GM21576 (cell line): ENCODE measurements at regions not wholly inside any gene's neighbourhood (a gene's known extent, or its start where the extent isn't known, plus 50 kb on each side); places are given as distances from the start of the nearest gene placed in this dataset.

Experiments used
- ATAC-seq: cut with Tn5 transposase; IDR thresholded peaks from one replicate; pipeline ENCODE4 v1.9.1; 2021; ENCODE audit warnings: mild to moderate bottlenecking, moderate library complexity; ENCODE audit not compliant: unreplicated experiment

DNA sequence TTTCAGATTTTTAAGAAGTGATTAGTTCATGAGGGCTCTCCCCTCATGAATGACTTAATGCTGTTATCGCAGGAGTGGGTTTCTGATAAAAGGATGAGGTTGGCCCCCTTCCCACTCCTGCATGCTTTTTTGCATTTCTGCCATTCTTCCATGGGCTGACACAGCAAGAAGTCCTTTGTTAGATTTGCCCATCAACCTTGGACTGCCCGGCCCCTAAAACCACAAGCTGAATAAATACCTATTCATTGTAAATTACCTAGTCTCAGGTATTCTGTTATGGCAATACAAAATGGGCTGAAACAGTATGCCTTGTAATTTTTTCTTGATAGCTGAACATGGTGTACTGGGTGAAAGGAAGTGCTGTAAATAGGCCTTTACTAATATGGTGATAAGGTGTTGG, 72.7 kb upstream of the DPH5 start:
- ATAC-seq, result no peak

DNA sequence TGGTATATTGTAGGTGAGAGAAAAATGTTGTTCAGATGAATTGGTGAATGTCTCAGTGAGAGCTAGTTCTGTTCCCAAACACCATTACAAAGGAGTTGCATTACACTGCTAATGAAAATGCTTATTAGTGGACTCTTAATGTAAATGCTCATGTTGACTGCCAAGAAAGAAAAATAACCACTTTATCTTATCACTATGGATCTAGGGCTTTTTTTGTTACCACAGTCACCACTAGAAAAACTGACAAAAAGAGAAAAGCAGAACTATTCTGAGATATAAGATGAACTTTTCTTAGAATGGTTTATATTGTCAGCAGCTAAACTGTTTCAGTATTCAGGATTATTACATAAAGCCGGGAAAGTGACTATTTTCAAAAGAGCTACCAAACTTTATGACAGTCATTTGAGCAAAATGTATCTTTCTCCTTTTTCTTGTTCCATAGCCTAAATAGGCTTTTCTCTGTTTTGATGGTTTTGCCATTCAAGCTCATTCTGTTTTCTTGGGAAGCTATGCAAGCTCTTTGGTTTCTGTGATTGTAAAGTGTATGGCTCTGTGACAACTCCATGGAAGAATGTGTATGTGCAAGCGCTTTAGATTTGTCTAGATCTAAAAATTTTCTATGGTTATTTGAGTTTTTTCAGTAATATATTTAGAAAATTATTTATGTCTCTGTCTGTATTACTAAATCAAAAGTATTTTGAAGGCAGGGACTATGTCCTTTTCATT, 64.2 kb upstream of the DPH5 start:
- ATAC-seq, result no peak

DNA sequence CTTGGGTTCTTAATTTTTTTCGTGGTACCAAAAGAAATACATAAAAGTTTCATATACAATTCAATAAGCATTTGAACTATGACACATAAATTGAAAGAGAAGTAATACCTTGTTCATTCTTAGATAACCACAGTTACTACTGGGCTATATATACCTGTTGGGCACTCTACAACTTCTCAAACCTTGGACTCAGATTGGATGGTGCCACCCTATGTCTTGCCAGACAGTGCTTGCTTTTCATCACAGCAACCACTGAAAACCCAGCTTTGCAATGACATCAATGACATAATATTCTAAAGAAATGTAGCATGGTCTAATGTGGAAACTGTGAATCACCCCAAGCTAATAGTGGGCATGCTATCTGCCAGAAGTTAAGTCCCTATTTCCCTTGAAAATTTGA, 62.8 kb upstream of the DPH5 start:
- ATAC-seq, result no peak

DNA sequence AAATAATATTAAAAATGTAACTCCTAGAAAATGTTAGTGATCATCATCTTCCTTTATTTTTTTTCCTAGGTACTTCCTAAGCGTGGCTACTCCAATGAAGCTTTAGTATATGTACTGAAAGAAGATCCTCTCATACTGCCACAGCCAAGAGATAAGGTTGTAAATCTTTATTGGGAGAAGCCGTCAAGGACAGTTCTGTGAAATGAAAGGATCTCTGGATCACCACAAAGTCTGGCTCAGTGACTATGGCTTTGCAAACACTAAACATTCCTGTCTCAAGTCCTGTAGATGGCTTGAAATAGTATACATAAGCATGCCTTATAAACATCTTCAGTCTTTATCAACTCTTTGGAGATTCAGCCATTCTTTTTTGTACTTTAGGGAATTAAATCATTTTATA, 61.2 kb upstream of the DPH5 start:
- no peak for ATAC-seq

DNA sequence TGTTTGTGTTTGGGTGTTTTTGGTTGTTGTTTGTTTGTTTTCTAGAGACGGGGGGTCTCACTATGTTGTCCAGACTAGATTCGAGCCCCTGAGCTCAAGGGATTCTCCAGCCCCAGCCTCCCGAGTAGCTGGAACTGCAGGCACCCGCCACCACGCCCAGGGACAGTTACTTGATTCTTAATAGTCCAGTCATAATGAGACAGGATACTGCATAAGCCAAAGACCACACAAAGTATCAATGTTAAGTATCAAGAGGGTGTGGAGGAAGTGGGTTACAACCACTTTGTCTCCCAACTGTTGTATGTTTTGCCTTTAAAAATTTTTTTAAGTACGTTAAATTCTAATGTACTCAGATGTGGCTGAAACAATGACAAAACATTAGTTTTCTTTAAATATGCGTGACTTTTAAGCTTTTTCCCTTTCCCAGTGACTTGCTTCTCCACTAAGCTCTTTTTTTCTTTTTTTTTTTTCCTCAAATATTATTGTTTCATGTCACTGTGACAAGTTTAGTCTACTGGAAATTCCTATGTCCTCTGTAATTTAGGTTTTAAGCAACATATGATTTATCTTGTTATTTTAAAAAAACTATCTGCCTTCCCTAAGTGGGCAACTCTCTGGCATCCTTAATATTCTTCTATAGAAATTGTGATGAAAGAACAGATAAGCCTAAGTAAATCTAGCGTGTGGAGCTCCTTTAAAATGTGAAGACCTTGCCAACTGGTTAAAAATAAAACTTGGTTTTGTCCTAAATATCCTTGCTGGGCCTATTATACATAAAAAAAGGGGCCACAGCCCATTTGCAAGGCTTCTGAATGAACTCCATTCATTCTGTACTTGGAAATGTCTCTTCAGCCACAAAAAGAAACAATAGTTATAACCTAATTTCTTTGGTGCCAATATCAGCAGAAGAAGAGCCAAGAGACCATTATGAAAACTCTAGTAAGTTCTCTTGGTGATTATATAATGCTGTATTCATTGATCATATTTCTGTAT, 56.2 kb upstream of the DPH5 start:
- no peak for ATAC-seq

DNA sequence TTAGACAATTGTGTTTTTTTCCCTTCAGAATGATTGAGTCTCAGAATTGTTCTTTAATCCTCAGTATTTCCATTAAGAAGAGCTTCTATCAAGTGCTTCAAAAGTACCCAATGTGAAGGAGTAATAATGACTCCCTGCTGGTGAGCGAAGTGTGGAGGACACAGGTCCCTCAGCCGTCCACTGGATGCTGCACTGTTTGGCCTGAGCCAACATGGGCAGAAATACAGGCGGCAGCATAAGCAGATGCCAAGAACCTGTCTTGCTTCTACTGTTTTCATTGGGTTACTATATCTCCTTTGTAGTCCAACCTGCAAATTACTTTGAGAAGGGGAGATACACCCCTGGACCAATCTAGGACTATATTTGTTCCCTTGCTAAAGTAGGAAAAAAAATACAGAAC, 55.3 kb upstream of the DPH5 start:
- ATAC-seq, result no peak

DNA sequence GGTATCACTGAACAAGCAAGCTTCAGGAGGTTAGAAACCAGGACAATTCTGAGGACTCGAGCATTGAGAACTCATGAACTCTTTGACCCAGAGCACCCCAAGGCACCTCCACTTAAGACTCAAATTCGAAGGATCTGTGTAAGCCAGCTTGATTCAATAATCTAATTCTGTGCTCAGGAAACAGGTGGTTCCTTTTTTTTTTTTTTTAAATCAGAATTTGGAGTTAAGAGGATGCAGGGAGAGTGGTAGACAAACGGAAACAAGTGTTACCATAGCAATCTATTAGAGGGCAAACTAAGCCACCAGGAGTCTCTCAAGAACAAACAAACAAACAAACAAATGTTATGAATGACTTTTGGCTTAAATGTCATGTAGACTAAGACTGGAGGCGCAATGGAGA, 53.8 kb upstream of the DPH5 start:
- no peak for ATAC-seq

DNA sequence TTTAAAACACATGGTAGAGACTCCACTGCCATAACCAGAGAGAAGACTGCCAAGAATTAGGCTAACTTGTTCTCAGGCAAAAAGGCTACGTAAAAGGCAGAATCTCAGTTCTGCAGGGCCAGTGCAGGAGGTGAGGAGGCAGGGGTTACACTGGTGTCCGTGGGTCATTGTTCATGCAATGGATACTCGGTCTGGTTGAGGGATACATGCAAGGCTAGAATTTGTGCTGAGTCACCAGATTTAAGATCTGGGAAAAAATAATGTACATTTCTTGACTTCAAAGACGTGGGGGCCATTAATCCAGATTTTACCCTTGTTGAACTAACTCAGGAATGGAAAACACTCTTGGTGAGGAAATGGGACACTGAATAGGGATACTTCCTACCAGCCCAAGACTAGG, 52.3 kb upstream of the DPH5 start:
- no peak for ATAC-seq

DNA sequence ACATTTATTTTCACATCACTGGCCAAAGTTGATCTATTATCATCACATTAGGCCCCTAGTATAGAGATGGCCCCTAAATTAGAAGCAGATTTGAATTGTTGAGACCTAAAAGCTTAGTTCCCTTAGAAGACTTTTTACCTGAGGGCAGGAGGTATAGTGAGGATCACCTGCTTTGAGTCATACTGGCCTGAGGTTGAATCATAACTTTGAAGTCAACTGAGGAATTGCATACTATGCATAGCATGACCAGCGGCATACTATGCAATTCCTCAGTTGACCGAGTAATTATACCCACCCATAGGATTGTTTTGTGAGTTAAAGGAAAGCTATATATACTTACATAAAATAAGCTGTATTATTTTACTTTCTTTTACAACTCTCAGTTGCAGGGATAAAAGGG, 50.3 kb upstream of the DPH5 start:
- no peak for ATAC-seq
